IPS-20b (cell line): ENCODE measurements at regions not wholly inside any gene's neighbourhood (a gene's known extent, or its start where the extent isn't known, plus 50 kb on each side); places are given as distances from the start of the nearest gene placed in this dataset.

ENCODE experiments used
- H3K27ac ChIP-seq: one replicate; pipeline ENCODE4 v1.5.1; 2013; ENCODE audit warnings: low read length
- H3K27me3 ChIP-seq: 2 replicates; pipeline ENCODE4 v1.6.1; 2013; ENCODE audit warnings: mild to moderate bottlenecking, low read length, inconsistent platforms; ENCODE audit not compliant: insufficient read depth
- H3K36me3 ChIP-seq: 2 replicates; pipeline ENCODE4 v1.6.1; 2013; ENCODE audit warnings: low read depth, mild to moderate bottlenecking, inconsistent platforms, low read length, moderate library complexity; ENCODE audit not compliant: insufficient read depth
- H3K4me1 ChIP-seq: 2 replicates; pipeline ENCODE4 v1.6.1; 2013; ENCODE audit warnings: mild to moderate bottlenecking, control low read depth, inconsistent platforms, low read length, moderate library complexity; ENCODE audit not compliant: insufficient read depth
- H3K4me3 ChIP-seq: 2 replicates; pipeline ENCODE4 v1.5.1; 2013; ENCODE audit warnings: mild to moderate bottlenecking, low read length, inconsistent platforms
- H3K9ac ChIP-seq: 2 replicates; pipeline ENCODE4 v1.6.1; 2013; ENCODE audit warnings: low read depth, mild to moderate bottlenecking, inconsistent platforms, low read length, moderate library complexity
- H3K9me3 ChIP-seq: 2 replicates; pipeline ENCODE4 v1.6.1; 2013; ENCODE audit warnings: mild to moderate bottlenecking, low read depth, low read length, inconsistent platforms; ENCODE audit not compliant: insufficient read depth

DNA sequence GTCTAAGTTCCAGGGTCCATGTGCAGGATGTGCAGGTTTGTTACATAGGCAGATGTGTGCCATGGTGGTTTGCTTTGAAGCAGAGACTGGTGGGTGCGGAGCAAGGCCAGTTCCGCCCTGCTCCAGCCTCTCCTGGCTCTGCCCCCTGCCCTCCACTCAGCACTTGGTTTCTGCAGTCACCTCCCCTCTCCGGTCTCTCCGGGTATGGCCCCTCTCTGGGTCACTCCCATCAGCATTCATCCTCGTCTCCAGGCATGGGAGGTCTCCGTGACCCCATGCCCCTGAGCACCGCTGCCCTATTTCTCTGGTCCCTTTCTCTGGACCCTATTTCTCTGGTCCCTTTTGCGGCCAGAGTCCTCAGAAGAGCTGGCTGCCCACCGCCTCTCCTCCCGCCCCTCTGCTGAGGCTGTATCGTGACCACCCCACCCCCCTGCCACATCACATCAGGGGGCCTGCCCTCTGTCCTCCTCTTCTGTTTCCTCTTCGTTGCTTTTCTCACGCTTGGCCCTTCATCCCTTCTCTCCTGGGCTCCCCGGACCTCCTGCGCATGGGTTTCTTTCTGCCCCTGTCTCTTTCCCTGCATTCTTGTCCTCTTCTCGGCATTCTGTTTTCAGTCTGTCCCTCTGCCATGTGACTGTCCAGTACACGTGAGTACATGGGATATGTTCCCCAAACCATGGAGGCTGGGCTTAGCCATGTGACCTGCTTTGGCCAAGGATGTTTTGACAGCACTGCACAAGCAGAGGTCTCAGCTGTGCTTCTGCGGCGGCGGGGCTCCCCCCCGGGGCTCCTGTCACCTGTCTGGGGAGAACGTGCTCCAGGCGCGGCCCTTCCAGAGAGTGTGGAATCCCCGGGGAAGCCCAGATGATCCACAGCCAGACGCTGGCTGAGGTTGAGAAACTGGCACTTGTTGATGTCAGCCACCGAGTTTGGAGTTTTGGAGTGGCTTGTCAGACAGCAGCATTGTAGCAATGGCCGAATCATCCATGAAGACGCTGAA is 54.4 kb upstream of the C1orf174 start:
- no peak overlapping the region for H3K9ac ChIP-seq

DNA sequence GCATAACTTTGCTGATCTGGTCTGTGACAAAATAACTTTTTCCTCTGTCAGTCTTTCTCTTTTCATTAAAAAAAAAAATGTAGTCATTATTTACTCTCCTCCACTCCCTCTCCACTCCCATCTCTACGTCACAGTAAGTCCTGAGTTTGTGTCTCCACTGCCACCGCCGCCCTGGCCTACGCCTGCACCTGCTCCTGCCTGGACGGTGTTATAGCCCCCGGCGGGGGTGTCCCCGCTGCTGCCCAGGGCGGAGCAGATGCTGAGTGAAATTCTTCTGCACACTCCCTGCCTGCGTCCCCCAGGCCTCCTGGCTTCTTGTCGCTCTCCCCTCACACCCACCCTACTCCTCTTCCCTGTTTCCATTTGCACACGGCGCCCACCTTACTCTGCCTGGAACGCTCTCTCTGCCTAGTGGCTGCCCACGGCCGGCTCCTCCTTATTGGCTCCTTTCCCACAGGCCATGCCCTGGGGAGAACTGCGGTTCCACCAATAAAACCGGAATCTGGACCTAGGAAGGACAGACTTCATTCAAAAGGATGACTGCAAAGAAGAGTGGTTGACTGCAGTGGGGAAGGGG is 55.2 kb upstream of the C1orf174 start:
- Histone ChIP-seq H3K9ac (no peak overlapping the region), H3K9me3 (no peaks in the 10 kb centered on the region), H3K36me3 (no peaks in the 10 kb centered on the region), H3K4me3 (no peak overlapping the region), H3K27me3 (no peaks in the 10 kb centered on the region; the same call in 1 of the 2 replicates), H3K4me1 (no peaks in the 10 kb centered on the region), H3K27ac (no peak overlapping the region)

More for the DNA sequence above, 54.4 kb upstream of the C1orf174 start:
- H3K27ac ChIP-seq = no peak overlapping the region
- H3K9me3 ChIP-seq = no peaks in the 10 kb centered on the region; the same call in 1 of the 2 replicates
- H3K4me1 ChIP-seq = no peaks in the 10 kb centered on the region
- H3K4me3 ChIP-seq = no peak overlapping the region
- H3K36me3 ChIP-seq = no peaks in the 10 kb centered on the region
- no peaks in the 10 kb centered on the region; the same call in 1 of the 2 replicates for H3K27me3 ChIP-seq

DNA sequence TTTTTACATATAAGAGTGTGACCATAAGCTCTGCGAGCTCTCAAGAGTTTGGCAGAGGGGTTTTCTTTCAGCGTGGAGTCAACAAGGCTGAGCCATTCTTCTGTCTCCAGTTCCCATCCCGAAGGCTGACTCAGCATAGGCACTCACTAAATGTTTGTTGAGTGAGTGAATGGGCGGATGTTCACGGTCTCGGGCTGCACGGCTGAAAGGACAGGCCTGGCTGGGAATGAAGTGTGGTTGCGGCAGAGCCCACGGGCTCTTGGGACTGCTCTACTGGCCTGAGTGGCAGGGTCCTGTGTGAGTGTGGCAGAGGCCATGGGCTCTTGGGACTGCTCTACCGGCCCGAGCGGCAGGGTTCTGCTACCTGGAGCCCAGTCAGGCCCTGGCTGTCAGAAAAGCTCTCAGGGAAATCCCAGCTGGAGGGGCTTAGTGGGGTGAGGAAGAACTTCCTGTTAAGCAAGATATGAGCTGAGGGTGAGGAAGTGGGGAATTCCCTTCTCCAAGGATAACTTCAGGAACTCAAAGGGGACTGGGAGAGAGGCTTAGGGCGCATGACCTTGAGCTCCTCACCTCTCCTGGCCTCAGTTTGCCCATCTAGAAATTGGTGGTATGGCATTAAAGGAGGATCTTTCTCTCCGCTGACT is 56.6 kb upstream of the C1orf174 start:
- H3K4me1 ChIP-seq = no peaks in the 10 kb centered on the region
- H3K4me3 ChIP-seq = no peak overlapping the region
- H3K27ac ChIP-seq = no peak overlapping the region
- H3K27me3 ChIP-seq = no peaks in the 10 kb centered on the region
- H3K9ac ChIP-seq = no peak overlapping the region
- H3K36me3 ChIP-seq = no peaks in the 10 kb centered on the region
- H3K9me3 ChIP-seq = no peaks in the 10 kb centered on the region

DNA sequence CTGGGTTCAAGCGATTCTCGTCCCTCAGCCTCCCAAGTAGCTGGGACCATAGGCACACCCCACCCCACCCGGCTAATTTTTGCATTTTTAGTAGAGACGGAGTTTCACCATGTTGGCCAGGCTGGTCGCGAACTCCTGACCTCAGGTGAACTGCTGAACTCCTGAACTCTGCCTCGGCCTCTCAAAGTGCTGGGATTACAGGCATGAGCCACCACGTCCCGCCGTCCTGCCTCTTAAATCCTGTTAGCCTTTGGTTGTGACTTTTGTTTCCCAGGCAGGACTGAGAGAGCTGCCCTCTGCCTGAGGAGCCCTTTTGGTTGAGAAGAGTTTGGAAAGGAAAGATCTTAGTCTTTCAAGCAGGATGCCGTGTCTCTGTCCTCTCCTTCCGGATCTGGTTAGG is 59.3 kb upstream of the C1orf174 start:
- H3K27ac ChIP-seq = no peak overlapping the region
- no peaks in the 10 kb centered on the region for H3K36me3 ChIP-seq
- no peak overlapping the region for H3K9ac ChIP-seq
- no peak overlapping the region for H3K4me3 ChIP-seq
- no peaks in the 10 kb centered on the region for H3K4me1 ChIP-seq
- no peaks in the 10 kb centered on the region for H3K9me3 ChIP-seq
- H3K27me3 ChIP-seq = no peaks in the 10 kb centered on the region

DNA sequence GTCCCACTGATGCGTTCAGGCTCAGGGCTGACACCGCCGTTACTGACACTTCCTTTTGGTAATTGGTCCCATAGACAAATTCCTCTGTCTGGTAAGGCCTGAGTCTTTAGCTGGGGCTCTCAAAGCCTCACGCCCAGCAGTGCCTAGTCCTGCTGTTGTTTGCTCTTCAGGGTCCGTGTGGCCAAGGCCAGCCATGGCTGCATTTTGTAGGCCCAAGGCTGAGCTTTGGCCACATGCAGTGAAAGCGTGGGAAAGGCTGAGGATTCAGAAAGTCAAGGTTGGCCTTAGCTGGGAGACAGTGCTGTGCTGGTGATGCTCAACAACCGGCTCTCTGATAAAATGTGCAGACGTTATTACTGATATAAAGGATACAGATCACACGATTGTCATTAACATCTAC is 63.5 kb upstream of the C1orf174 start:
- Histone ChIP-seq H3K27ac (no peak overlapping the region), H3K36me3 (no peaks in the 10 kb centered on the region), H3K4me3 (no peak overlapping the region)

DNA sequence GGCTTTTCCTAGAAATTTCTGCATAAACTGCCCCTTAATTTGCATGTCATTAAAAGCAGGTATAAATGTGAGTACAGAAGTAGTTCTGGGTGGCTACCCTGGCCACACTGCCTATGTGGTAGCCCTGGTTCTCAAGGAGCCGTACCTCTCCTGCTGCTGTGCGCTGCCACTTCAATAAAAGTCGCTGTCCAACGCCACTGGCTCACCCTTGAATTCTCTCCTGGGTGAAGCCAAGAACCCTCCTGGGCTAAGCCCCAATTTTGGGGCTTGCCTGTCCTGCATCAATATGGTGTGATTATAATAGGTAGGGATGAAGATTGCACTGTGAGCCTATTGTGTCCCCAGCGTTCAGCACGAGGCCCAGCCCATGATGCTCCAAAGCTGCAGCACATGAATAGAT is 65.6 kb upstream of the C1orf174 start:
- Histone ChIP-seq H3K4me1 (no peaks in the 10 kb centered on the region), H3K27me3 (no peaks in the 10 kb centered on the region), H3K9ac (no peak overlapping the region), H3K4me3 (no peak overlapping the region), H3K9me3 (peaks cover 37% of the 10 kb centered on the region), H3K36me3 (no peaks in the 10 kb centered on the region), H3K27ac (no peak overlapping the region)

More for the DNA sequence above, 63.5 kb upstream of the C1orf174 start:
- Histone ChIP-seq H3K27me3 (no peaks in the 10 kb centered on the region), H3K4me1 (no peaks in the 10 kb centered on the region), H3K9me3 (peaks cover 26% of the 10 kb centered on the region), H3K9ac (no peak overlapping the region)

DNA sequence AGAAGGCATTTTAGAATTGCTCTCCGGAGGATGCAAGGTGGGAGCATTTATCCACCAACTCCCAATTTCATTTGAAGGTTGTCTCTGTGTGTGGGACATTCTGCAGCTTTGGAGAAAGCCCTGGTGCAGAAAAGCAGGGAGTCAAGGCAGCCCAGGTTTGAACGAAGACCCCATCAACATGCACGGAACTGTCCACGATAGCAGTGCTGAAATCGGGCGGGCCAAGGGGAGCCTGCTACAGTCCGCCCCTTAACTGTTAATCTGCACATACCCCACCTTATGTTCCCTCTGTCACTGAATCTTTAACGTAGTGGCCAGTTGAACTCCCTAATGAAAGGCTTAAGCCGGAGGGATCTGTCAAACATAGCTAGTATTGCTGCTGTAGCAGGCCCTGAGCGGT is 68.8 kb upstream of the C1orf174 start:
- Histone ChIP-seq H3K27me3 (no peaks in the 10 kb centered on the region), H3K36me3 (no peaks in the 10 kb centered on the region), H3K9ac (no peak overlapping the region), H3K27ac (no peak overlapping the region), H3K4me1 (no peaks in the 10 kb centered on the region), H3K9me3 (peaks cover 37% of the 10 kb centered on the region), H3K4me3 (no peak overlapping the region)

DNA sequence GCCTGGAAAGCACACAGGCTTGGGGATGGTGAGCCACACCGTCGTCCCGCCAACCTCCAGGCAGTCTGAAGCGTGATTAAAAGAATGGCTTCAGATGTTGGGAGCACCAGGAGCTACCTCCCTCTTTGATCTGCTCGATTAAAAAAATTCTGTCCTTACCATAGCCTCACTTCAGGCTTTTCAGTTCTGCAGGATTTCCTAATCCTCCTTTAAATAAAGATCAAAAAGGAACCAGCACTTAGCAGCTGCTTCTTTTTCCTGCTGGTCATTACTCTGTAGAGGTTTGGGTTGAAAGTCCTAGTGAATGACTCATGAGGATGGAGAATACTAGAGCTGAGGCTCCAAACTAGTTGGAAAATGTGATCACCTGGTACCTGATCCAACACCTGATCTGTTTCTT is 71.9 kb upstream of the C1orf174 start:
- Histone ChIP-seq H3K36me3 (no peaks in the 10 kb centered on the region), H3K4me3 (no peak overlapping the region), H3K4me1 (no peaks in the 10 kb centered on the region), H3K27me3 (no peaks in the 10 kb centered on the region), H3K27ac (no peak overlapping the region), H3K9ac (no peak overlapping the region), H3K9me3 (peaks cover 22% of the 10 kb centered on the region)

DNA sequence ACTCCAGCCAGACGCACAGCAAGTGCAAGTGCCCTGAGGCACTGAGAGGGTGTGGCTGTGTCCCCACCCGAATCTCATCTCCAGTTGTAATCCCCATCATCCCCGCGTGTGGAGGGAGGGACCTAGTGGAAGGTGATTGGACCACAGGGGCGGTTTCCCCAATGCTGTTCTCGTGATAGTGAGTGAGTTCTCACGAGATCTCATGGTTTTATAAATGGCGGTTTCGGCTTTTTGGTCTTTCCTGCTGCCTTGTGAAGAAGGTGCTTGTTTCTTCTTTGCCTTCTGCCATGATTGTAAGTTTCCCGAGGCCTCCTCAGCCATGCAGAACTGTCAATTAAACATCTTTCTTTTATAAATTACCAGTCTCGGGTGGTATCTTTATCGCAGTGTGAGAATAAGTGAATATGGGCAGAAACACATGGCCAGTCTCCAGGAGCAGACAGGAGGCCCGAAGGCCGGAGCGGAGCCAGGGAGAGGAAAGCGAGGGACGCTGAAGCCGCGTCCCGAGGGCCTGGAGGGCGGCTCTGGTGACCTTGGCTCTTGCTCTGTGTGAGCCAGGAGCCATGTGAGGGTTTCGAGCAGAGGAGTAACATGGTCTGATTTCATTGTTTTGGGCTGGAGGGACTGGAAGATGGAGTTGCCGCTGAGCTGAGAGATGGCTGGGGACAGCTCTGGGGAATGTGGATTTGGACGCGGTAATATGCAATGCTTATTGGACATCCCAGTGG is 76.0 kb upstream of the C1orf174 start:
- Histone ChIP-seq H3K4me3 (no peak overlapping the region), H3K9me3 (no peaks in the 10 kb centered on the region), H3K9ac (no peak overlapping the region), H3K36me3 (no peaks in the 10 kb centered on the region), H3K4me1 (no peaks in the 10 kb centered on the region), H3K27me3 (no peaks in the 10 kb centered on the region), H3K27ac (no peak overlapping the region)

DNA sequence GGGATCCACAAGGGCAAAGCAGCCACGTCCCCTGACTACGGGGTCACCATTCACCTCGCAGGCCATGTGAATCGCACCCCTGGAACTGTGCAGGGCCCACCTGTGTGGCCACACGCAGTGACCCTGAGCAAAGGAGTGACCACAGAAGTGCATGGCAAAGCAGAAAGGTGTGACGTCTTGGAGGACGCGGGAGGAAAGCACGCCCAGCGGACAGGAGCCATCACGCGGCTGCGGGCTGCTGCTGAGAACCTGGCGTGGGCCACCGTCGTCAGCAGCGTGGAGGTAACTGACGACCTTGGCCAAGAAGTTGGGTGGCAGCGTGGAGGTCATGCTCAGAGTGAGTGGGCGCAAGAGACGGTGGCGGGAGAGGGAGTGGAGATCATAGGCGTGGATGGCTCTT is 76.7 kb upstream of the C1orf174 start:
- no peak overlapping the region for H3K4me3 ChIP-seq
- no peaks in the 10 kb centered on the region for H3K36me3 ChIP-seq
- H3K27me3 ChIP-seq = no peaks in the 10 kb centered on the region
- no peak overlapping the region for H3K9ac ChIP-seq
- no peak overlapping the region for H3K27ac ChIP-seq
- no peaks in the 10 kb centered on the region for H3K4me1 ChIP-seq
- H3K9me3 ChIP-seq = no peaks in the 10 kb centered on the region

DNA sequence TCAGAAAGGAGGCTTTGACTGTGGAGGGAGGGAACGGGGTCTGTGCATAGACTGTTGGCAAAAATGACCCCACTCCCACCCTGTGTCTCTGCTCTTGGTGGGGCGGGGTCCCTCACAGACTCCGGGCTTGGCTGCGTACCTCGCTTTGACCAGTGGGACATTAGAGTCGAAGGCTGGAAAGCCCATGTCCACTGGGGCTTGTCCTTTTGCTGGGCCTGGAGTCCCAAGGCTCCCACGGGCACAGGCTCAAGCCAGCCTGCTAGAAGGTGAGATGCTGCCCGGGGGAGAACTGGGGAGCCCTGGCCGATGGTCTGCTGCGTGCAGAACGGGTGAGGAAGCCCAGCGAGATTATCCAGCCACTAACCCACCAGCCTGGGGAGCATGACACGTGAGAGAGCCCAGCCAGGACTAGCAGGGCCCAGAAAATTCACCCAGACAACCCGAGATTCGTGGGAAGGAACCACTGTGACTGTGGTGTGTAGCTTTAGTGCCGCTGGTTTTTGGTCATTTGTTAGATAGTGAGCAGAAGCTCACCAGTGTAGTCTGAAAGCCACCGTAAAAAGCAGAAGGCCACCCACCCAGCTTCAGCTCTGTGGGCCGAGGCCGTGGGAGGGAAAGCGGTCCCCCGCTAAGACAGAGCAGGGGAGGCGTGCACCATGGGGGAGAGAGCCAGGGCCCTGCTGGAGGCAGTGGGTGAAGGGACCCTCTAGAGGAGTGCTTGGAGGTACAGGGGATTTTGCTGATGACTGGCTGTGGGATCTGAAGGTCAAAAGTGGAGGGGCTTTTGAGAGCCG is 78.3 kb upstream of the C1orf174 start:
- no peaks in the 10 kb centered on the region; the same call in 1 of the 2 replicates for H3K4me1 ChIP-seq
- H3K4me3 ChIP-seq = no peak overlapping the region
- H3K27ac ChIP-seq = no peak overlapping the region
- H3K9me3 ChIP-seq = no peaks in the 10 kb centered on the region
- H3K27me3 ChIP-seq = no peaks in the 10 kb centered on the region
- H3K9ac ChIP-seq = no peak overlapping the region
- H3K36me3 ChIP-seq = no peaks in the 10 kb centered on the region
